Heart left ventricle (tissue), 13 donors: ENCODE measurements at regions not wholly inside any gene's neighbourhood (a gene's known extent, or its start where the extent isn't known, plus 50 kb on each side); places are given as distances from the start of the nearest gene placed in this dataset.

Experiments
- POLR2A ChIP-seq, 2 donors: fragments of 450-650 bp; IDR thresholded peaks; one replicate each; pipeline ENCODE4 v1.6.1; 2017; ENCODE audit warnings: antibody characterized with exemption in 2 of 2, mild to moderate bottlenecking in 2 of 2, moderate library complexity in 2 of 2
- TF ChIP-seq, protein P1 (sequence below), 12 donors: fragments of 200-600 bp; sonication (generic) in 4 of 12; IDR thresholded peaks; one replicate each; pipeline versions ENCODE4 v1.5.0 to v1.8.0; 2018 to 2022; ENCODE audit warnings: antibody characterized with exemption in 12 of 12, mild to moderate bottlenecking in 5 of 12
- donor health status: ischemic (EF 13 %, LVEDD 7.1; RV severe dilation, severe dysfunction).
- donor health status: DM: no; HTN: yes; CAD: no.
- donor health status: DM: no; HTN: no; CAD: no.
- donor health status: ischemic (EF 25% LVEDD 6.9; RV normal size, moderate dysfunction).
- donor health status: ischemic (EF 25% LVEDD 5.7; RV mildly dilated, moderate dysfunction).
- donor health status: ischemic (EF 35%, LVEDD 5.7; RV mildly dilated, moderate dysfunction).
- donor health status: nonischemic (EF 11% LVEDD 7.7; RV severe dilation, severe dysfunction).
- donor health status: DM: yes; HTN: yes; CAD: no.
- donor health status: PGD.
- donor health status: ischemic (EF 29% LVEDD 5.4; RV normal size, mild dysfunction).
- donor health status: nonischemic (EF 23%, LVEDD 6.1; RV moderate dilation, normal function).

DNA sequence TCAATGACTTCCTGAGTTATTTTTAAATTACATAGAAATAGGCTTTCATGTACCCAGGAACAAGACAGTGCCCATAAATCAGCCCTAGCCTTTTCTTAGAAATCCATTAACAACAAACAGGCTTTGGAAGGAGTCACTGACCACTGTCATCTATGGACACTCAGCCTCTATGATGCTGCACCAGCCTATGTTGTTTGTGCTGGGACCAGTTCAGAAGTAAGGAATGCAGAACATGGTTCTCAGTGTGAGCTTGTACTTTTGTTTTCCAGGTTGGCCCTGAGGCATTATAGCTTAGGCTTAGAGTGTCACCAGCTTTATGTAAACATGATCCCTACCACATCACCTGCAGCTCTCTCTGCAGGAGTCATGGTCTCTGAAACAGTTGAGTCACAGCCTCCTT lies 335.7 kb upstream of the CDH7 start:
- TF ChIP-seq, protein P1, sequence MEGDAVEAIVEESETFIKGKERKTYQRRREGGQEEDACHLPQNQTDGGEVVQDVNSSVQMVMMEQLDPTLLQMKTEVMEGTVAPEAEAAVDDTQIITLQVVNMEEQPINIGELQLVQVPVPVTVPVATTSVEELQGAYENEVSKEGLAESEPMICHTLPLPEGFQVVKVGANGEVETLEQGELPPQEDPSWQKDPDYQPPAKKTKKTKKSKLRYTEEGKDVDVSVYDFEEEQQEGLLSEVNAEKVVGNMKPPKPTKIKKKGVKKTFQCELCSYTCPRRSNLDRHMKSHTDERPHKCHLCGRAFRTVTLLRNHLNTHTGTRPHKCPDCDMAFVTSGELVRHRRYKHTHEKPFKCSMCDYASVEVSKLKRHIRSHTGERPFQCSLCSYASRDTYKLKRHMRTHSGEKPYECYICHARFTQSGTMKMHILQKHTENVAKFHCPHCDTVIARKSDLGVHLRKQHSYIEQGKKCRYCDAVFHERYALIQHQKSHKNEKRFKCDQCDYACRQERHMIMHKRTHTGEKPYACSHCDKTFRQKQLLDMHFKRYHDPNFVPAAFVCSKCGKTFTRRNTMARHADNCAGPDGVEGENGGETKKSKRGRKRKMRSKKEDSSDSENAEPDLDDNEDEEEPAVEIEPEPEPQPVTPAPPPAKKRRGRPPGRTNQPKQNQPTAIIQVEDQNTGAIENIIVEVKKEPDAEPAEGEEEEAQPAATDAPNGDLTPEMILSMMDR (IDR thresholded peaks at IDR 0.05): no peak
- no peak for TF ChIP-seq POLR2A (IDR thresholded peaks at IDR 0.05)
